ENCODE measurements at regions not wholly inside any gene's neighbourhood (a gene's known extent, or its start where the extent isn't known, plus 50 kb on each side); places are given as distances from the start of the nearest gene placed in this dataset.

- DNase-seq (ENCODE audit: low read depth), result no peak
- no peak overlapping the region for H3K4me3 ChIP-seq (ENCODE audit: low read depth, low read length)
- TF ChIP-seq CTCF (IDR thresholded peaks at IDR 0.05; ENCODE audit: insufficient read depth, low read depth, low read length, missing control alignments), result no peak
Measured at GRCh38 chr9:121593066-121593465, 58.4 kb upstream of the DAB2IP start.

GRCh38 chr9:121596515-121596914, 54.9 kb upstream of the DAB2IP start:
- DNase-seq (ENCODE audit: low read depth), result no peak
- H3K4me3 ChIP-seq (ENCODE audit: low read depth, low read length), result no peak overlapping the region
- no peak for TF ChIP-seq CTCF (IDR thresholded peaks at IDR 0.05; ENCODE audit: insufficient read depth, low read depth, low read length, missing control alignments)

- no peak overlapping the region for H3K4me3 ChIP-seq (ENCODE audit: low read depth, low read length)
- DNase-seq (ENCODE audit: low read depth), result no peak
- no peak for TF ChIP-seq CTCF (IDR thresholded peaks at IDR 0.05; ENCODE audit: insufficient read depth, low read depth, low read length, missing control alignments)
Measured at GRCh38 chr9:121597698-121598166, 53.7 kb upstream of the DAB2IP start.

- H3K4me3 ChIP-seq (ENCODE audit: low read depth, low read length), result no peak overlapping the region
Measured at GRCh38 chr9:121598167-121598964, 53.1 kb upstream of the DAB2IP start.

GRCh38 chr9:121598965-121599871, 52.2 kb upstream of the DAB2IP start:
- no peak for DNase-seq (ENCODE audit: low read depth)

More at GRCh38 chr9:121598167-121598964, 53.1 kb upstream of the DAB2IP start:
- no peak for DNase-seq (ENCODE audit: low read depth)
- TF ChIP-seq CTCF (IDR thresholded peaks at IDR 0.05; ENCODE audit: insufficient read depth, low read depth, low read length, missing control alignments), result no peak

More at GRCh38 chr9:121598965-121599871, 52.2 kb upstream of the DAB2IP start:
- no peak overlapping the region for H3K4me3 ChIP-seq (ENCODE audit: low read depth, low read length)
- no peak for TF ChIP-seq CTCF (IDR thresholded peaks at IDR 0.05; ENCODE audit: insufficient read depth, low read depth, low read length, missing control alignments)

Data from GM12865 (cell line).